H1 (cell line): ENCODE measurements at regions not wholly inside any gene's neighbourhood (a gene's known extent, or its start where the extent isn't known, plus 50 kb on each side); places are given as distances from the start of the nearest gene placed in this dataset.

Experiments
- CTCF ChIA-PET: fragments of 300-600 bp; sonication (Branson Sonifier 250); formaldehyde crosslinking; loops from one replicate; lab custom pipeline; 2021; ENCODE audit not compliant: partially characterized antibody; lab: Charles Lee
- POLR2A ChIA-PET: fragments of 300-600 bp; sonication (Branson Sonifier 250); formaldehyde crosslinking; loops from one replicate; lab custom pipeline; 2021; ENCODE audit warnings: inconsistent platforms; ENCODE audit not compliant: partially characterized antibody; lab: Charles Lee
- DNase-seq, 2 experiments: peaks; one replicate each; pipeline versions ENCODE4 v3.0.0 to v3.0.0-alpha.2; 2010 to 2022; ENCODE audit warnings: low spot score in 2 of 2, low read depth in 1 of 2, mixed read lengths in 1 of 2
- FAIRE-seq: peaks from 2 replicates; lab custom pipeline; 2011; peaks lifted over from hg19 to GRCh38; lab: Jason Lieb, UNC
- H2AFZ ChIP-seq: 2 replicates; pipeline ENCODE4 v1.8.1; 2012; ENCODE audit warnings: low read length, inconsistent platforms
- H2AK5ac ChIP-seq: 2 replicates; pipeline ENCODE4 v1.6.1; 2013; ENCODE audit warnings: low read depth, low read length
- H2BK120ac ChIP-seq: replicated peaks from 2 replicates; pipeline ENCODE3; 2013; ENCODE audit warnings: low read depth, low read length, inconsistent platforms
- H2BK12ac ChIP-seq: 2 replicates; pipeline ENCODE4 v1.6.1; 2013; ENCODE audit warnings: low read depth, low read length
- H2BK15ac ChIP-seq: 2 replicates; pipeline ENCODE4 v1.6.1; 2013; ENCODE audit warnings: low read length
- H2BK20ac ChIP-seq: 2 replicates; pipeline ENCODE4 v1.6.1; 2013; ENCODE audit warnings: low read length
- H2BK5ac ChIP-seq: 2 replicates; pipeline ENCODE4 v1.6.1; 2013; ENCODE audit warnings: low read depth, low read length
- H3K14ac ChIP-seq: 2 replicates; pipeline ENCODE4 v1.6.1; 2013; ENCODE audit warnings: inconsistent platforms; ENCODE audit not compliant: insufficient read length
- H3K18ac ChIP-seq: 2 replicates; pipeline ENCODE4 v1.6.1; 2013; ENCODE audit warnings: low read length; ENCODE audit errors: extremely low read depth
- H3K23ac ChIP-seq: 2 replicates; pipeline ENCODE4 v1.6.1; 2013; ENCODE audit warnings: inconsistent platforms; ENCODE audit not compliant: insufficient read length
- H3K23me2 ChIP-seq: 2 replicates; pipeline ENCODE4 v1.6.1; 2013; ENCODE audit warnings: low read depth, low read length
- H3K27ac ChIP-seq: 2 replicates; pipeline ENCODE4 v1.6.1; 2011; ENCODE audit warnings: low read depth, low read length, inconsistent platforms
- H3K27me3 ChIP-seq, 4 experiments: replicated peaks in 1 of 4; 1 replicate in 1 of 4; 2 replicates in 3 of 4; pipeline versions ENCODE4 v1.6.1 to v1.8.1; 2011 to 2013; ENCODE audit warnings: low read length in 3 of 4, mild to moderate bottlenecking in 3 of 4, inconsistent platforms in 2 of 4, mixed read lengths in 2 of 4, moderate library complexity in 1 of 4; ENCODE audit not compliant: control insufficient read depth in 3 of 4, insufficient read depth in 3 of 4; ENCODE audit errors: extremely low read depth in 1 of 4
- H3K36me3 ChIP-seq, 4 experiments: 2 replicates each; pipeline versions ENCODE4 v1.6.1 to v1.8.1; 2011 to 2013; ENCODE audit warnings: mild to moderate bottlenecking in 4 of 4, low read length in 3 of 4, moderate library complexity in 2 of 4, control low read depth in 1 of 4, inconsistent platforms in 1 of 4; ENCODE audit not compliant: insufficient read depth in 4 of 4, control insufficient read depth in 2 of 4
- H3K4ac ChIP-seq: replicated peaks from 2 replicates; pipeline ENCODE3; 2013; ENCODE audit warnings: low read length, low read depth, mixed read lengths, inconsistent platforms; ENCODE audit not compliant: insufficient read length
- H3K4me1 ChIP-seq, 4 experiments: replicated peaks in 1 of 4; 1 replicate in 1 of 4; 2 replicates in 3 of 4; pipeline versions ENCODE4 v1.6.1 to v1.8.1; 2011 to 2013; ENCODE audit warnings: low read length in 3 of 4, inconsistent platforms in 2 of 4, mixed read lengths in 1 of 4; ENCODE audit not compliant: insufficient read depth in 4 of 4, control insufficient read depth in 3 of 4
- H3K4me2 ChIP-seq, 2 experiments: 2 replicates each; pipeline versions ENCODE4 v1.6.1 to v1.8.1; 2011 to 2013; ENCODE audit warnings: low read depth in 2 of 2, low read length in 2 of 2, control low read depth in 1 of 2, inconsistent platforms in 1 of 2, mild to moderate bottlenecking in 1 of 2; ENCODE audit not compliant: insufficient read depth in 1 of 2
- H3K4me3 ChIP-seq, 4 experiments: fragments of 200-600, 300-600 bp in 1 of 4; sonication (generic), shearing (Covaris generic), sonication (Bioruptor Twin) in 1 of 4; 2 replicates each; pipeline versions ENCODE4 v1.5.1 to v1.8.1; 2011 to 2016; ENCODE audit warnings: low read length in 4 of 4, low read depth in 3 of 4, control low read depth in 2 of 4, inconsistent platforms in 2 of 4, mild to moderate bottlenecking in 2 of 4, mixed read lengths in 1 of 4, moderate library complexity in 1 of 4; ENCODE audit not compliant: insufficient read depth in 2 of 4; ENCODE audit errors: extremely low read depth in 1 of 4
- H3K56ac ChIP-seq: replicated peaks from 2 replicates; pipeline ENCODE3; 2013; ENCODE audit warnings: low read depth, mild to moderate bottlenecking, mixed read lengths, low read length, inconsistent platforms; ENCODE audit not compliant: insufficient read length
- H3K79me1 ChIP-seq: 2 replicates; pipeline ENCODE4 v1.6.1; 2013; ENCODE audit warnings: low read depth, low read length, control low read depth
- H3K79me2 ChIP-seq, 2 experiments: 2 replicates each; pipeline versions ENCODE4 v1.6.1 to v1.8.1; 2012 to 2013; ENCODE audit warnings: low read length in 2 of 2, mild to moderate bottlenecking in 2 of 2, inconsistent platforms in 1 of 2; ENCODE audit not compliant: insufficient read depth in 2 of 2, control insufficient read depth in 1 of 2
- H3K9ac ChIP-seq, 4 experiments: replicated peaks in 1 of 4; 1 replicate in 1 of 4; 2 replicates in 3 of 4; pipeline versions ENCODE4 v1.6.1 to v1.8.1; 2011 to 2013; ENCODE audit warnings: low read depth in 3 of 4, low read length in 3 of 4, control low read depth in 2 of 4, mild to moderate bottlenecking in 2 of 4, moderate library complexity in 2 of 4, inconsistent platforms in 1 of 4; ENCODE audit errors: extremely low read depth in 1 of 4
- H3K9me3 ChIP-seq, 2 experiments: 2 replicates each; pipeline versions ENCODE4 v1.6.1 to v1.8.1; 2012 to 2013; ENCODE audit warnings: mild to moderate bottlenecking in 2 of 2, moderate library complexity in 2 of 2, control low read depth in 1 of 2, inconsistent platforms in 1 of 2, low read depth in 1 of 2, low read length in 1 of 2, mixed read lengths in 1 of 2; ENCODE audit not compliant: insufficient read depth in 2 of 2
- H4K20me1 ChIP-seq, 2 experiments: replicated peaks in 1 of 2; 2 replicates each; pipeline versions ENCODE3 to v1.8.1; 2011 to 2013; ENCODE audit warnings: inconsistent platforms in 2 of 2, low read length in 2 of 2, mild to moderate bottlenecking in 1 of 2; ENCODE audit not compliant: insufficient read depth in 2 of 2, control insufficient read depth in 1 of 2
- H4K5ac ChIP-seq: 2 replicates; pipeline ENCODE4 v1.6.1; 2013; ENCODE audit warnings: low read length, low read depth, mixed read lengths, inconsistent platforms; ENCODE audit not compliant: insufficient read length
- H4K8ac ChIP-seq: 2 replicates; pipeline ENCODE4 v1.8.0; 2013; ENCODE audit warnings: mild to moderate bottlenecking, moderate library complexity, low read length, inconsistent platforms; ENCODE audit not compliant: insufficient read depth; ENCODE audit errors: extremely low read depth
- H4K91ac ChIP-seq: replicated peaks from 2 replicates; pipeline ENCODE3; 2013; ENCODE audit warnings: low read length, mixed read lengths, inconsistent platforms; ENCODE audit not compliant: insufficient read length
- BACH1 ChIP-seq: IDR thresholded peaks from 2 replicates; pipeline ENCODE4 v1.6.1; 2012; ENCODE audit warnings: low read length, improper control_type of control experiment
- BRCA1 ChIP-seq: IDR thresholded peaks from 2 replicates; pipeline ENCODE4 v1.6.1; 2012; ENCODE audit warnings: low read depth, low read length, improper control_type of control experiment
- CBX5 ChIP-seq: fragments of 300-800, 300-1000 bp; sonication (generic); IDR thresholded peaks from 2 replicates; pipeline ENCODE4 v1.7.1; 2016; ENCODE audit warnings: antibody characterized with exemption, low read length, low read depth
- CBX8 ChIP-seq: fragments of 300-800, 300-1000 bp; sonication (generic); IDR thresholded peaks from 2 replicates; pipeline ENCODE4 v1.7.1; 2016; ENCODE audit warnings: low read depth, low read length, borderline replicate concordance
- EP300 ChIP-seq, 2 experiments: IDR thresholded peaks; 1 replicate in 1 of 2; 2 replicates in 1 of 2; pipeline ENCODE4 v1.6.1; 2011 to 2012; ENCODE audit warnings: low read depth in 2 of 2, low read length in 2 of 2, mild to moderate bottlenecking in 2 of 2, borderline replicate concordance in 1 of 2, inconsistent platforms in 1 of 2, moderate library complexity in 1 of 2
- EZH2 ChIP-seq: fragments of 200-600 bp; sonication (generic); IDR thresholded peaks from 2 replicates; pipeline ENCODE4 v1.7.1; 2012; ENCODE audit warnings: low read depth, mild to moderate bottlenecking, moderate library complexity, low read length, inconsistent platforms; ENCODE audit not compliant: severe bottlenecking
- GTF2F1 ChIP-seq: IDR thresholded peaks from 2 replicates; pipeline ENCODE4 v1.6.1; 2012; ENCODE audit warnings: low read depth, low read length, improper control_type of control experiment, borderline replicate concordance
- JUN ChIP-seq: IDR thresholded peaks from 2 replicates; pipeline ENCODE4 v1.6.1; 2011; ENCODE audit warnings: low read depth, mild to moderate bottlenecking, improper control_type of control experiment, low read length
- MAFK ChIP-seq: IDR thresholded peaks from 2 replicates; pipeline ENCODE4 v1.6.1; 2012; ENCODE audit warnings: low read depth, mild to moderate bottlenecking, improper control_type of control experiment, low read length
- NANOG ChIP-seq: IDR thresholded peaks from 2 replicates; pipeline ENCODE4 v1.6.1; 2011; ENCODE audit warnings: low read length, low read depth, mild to moderate bottlenecking, inconsistent platforms; ENCODE audit not compliant: insufficient read depth, poor library complexity, severe bottlenecking
- POLR2A ChIP-seq, 2 experiments: IDR thresholded peaks; 1 replicate in 1 of 2; 2 replicates in 1 of 2; pipeline ENCODE4 v1.6.1; 2011; ENCODE audit warnings: low read depth in 2 of 2, low read length in 2 of 2, mild to moderate bottlenecking in 2 of 2; ENCODE audit errors: control extremely low read depth in 1 of 2
- RXRA ChIP-seq: IDR thresholded peaks from 2 replicates; pipeline ENCODE4 v1.6.1; 2011; ENCODE audit warnings: low read depth, mild to moderate bottlenecking, low read length, moderate library complexity; ENCODE audit not compliant: insufficient read depth
- SIRT6 ChIP-seq: IDR thresholded peaks from one replicate; pipeline ENCODE4 v1.7.1; 2012; ENCODE audit warnings: low read length, inconsistent platforms
- SIX5 ChIP-seq: IDR thresholded peaks from 2 replicates; pipeline ENCODE4 v1.6.1; 2011; ENCODE audit warnings: mild to moderate bottlenecking, low read depth, low read length
- SP2 ChIP-seq: IDR thresholded peaks from 2 replicates; pipeline ENCODE4 v1.6.1; 2012; ENCODE audit warnings: mild to moderate bottlenecking, low read length, inconsistent platforms
- TCF12 ChIP-seq: IDR thresholded peaks from 2 replicates; pipeline ENCODE4 v1.6.1; 2011; ENCODE audit warnings: low read depth, mild to moderate bottlenecking, low read length
- YY1 ChIP-seq: IDR thresholded peaks from 2 replicates; pipeline ENCODE4 v1.6.1; 2011; ENCODE audit warnings: low read depth, mild to moderate bottlenecking, low read length
- WGBS, 2 experiments: shearing (Covaris generic) in 1 of 2; methylation state at CpG; one replicate each; pipeline versions ENCODE4 v1.1.6 to v1.1.7; 2013 to 2015; ENCODE audit warnings: low lambda C conversion rate in 2 of 2, mixed read lengths in 2 of 2, inconsistent platforms in 1 of 2, low coverage in 1 of 2, missing lambda C conversion rate in 1 of 2; ENCODE audit not compliant: insufficient replicate concordance in 2 of 2, insufficient coverage in 1 of 2, insufficient read length in 1 of 2; ENCODE audit errors: extremely low coverage in 1 of 2, missing lambda C conversion rate in 1 of 2; 5-methylcytosine and 5-hydroxymethylcytosine counted together

- H2AFZ ChIP-seq = no peak overlapping the region
- ChIA-PET POLR2A (no interaction called here), CTCF (interaction anchor here (0.8 to 0.9 kb wide), 2 partner anchors 64 to 271 kb away, joined by 3 read pairs; no protein-coding TSS in a partner anchor)
- TF ChIP-seq SIRT6 = no peak
- no peak for TF ChIP-seq CBX8
- no peak for TF ChIP-seq YY1
- TF ChIP-seq TCF12 = no peak
- TF ChIP-seq RXRA = no peak
- no peak for TF ChIP-seq EP300 (IDR thresholded peaks at IDR 0.05; ENCODE audit: borderline replicate concordance in 1 of 2, low read depth in 2 of 2, low read length in 2 of 2)
- no peak for TF ChIP-seq SP2
- TF ChIP-seq GTF2F1 = no peak
- TF ChIP-seq EZH2 = no peak
- no peak for TF ChIP-seq MAFK
- TF ChIP-seq CBX5 = no peak
- no peak for TF ChIP-seq NANOG
- TF ChIP-seq POLR2A (IDR thresholded peaks at IDR 0.05; ENCODE audit: control extremely low read depth in 1 of 2, low read depth in 2 of 2, low read length in 2 of 2) = no peak
- TF ChIP-seq JUN = no peak
- no peak for TF ChIP-seq BACH1
- TF ChIP-seq BRCA1 = no peak
- no peak for TF ChIP-seq SIX5
Measured at GRCh38 chr4:151575646-151576045, 166.7 kb downstream of the FHIP1A start.

More at GRCh38 chr4:151575646-151576045, 166.7 kb downstream of the FHIP1A start:
- FAIRE-seq = no peak
- no peak overlapping the region for H2AK5ac ChIP-seq
- no peak overlapping the region for H2BK15ac ChIP-seq
- H2BK5ac ChIP-seq = no peak overlapping the region
- H2BK20ac ChIP-seq = no peak overlapping the region
- H3K4ac ChIP-seq = no peak overlapping the region
- H3K4me2 ChIP-seq = no peak overlapping the region
- no peak overlapping the region for H3K9ac ChIP-seq
- H4K8ac ChIP-seq = no peak overlapping the region
- DNase-seq = no peak
- H2BK12ac ChIP-seq = no peak overlapping the region
- no peaks in the 10 kb centered on the region for H4K20me1 ChIP-seq
- no peaks in the 10 kb centered on the region for H3K23me2 ChIP-seq
- no peak overlapping the region for H2BK120ac ChIP-seq
- no peaks in the 10 kb centered on the region for H3K27me3 ChIP-seq
- no peak overlapping the region for H3K18ac ChIP-seq
- H3K79me2 ChIP-seq = 0 out of 4 replicates have a peak, but pooled peaks cover 0 to 5% of the 10 kb centered on the region in 2 experiments
- 83 to 100% methylated on average over 1 to 3 of the region's 3 CpGs for WGBS, 2 experiments
- no peak overlapping the region for H4K91ac ChIP-seq
- H3K9me3 ChIP-seq = no peaks in the 10 kb centered on the region
- H3K27ac ChIP-seq = no peak overlapping the region
- no peak overlapping the region for H4K5ac ChIP-seq
- H3K14ac ChIP-seq = no peak overlapping the region
- H3K36me3 ChIP-seq = peaks cover 0 to 12% (median 3%) of the 10 kb centered on the region in 4 experiments; a peak in 3 of 8 replicates
- H3K4me1 ChIP-seq = no peaks in the 10 kb centered on the region
- H3K79me1 ChIP-seq = no peaks in the 10 kb centered on the region
- no peak overlapping the region for H3K4me3 ChIP-seq
- H3K23ac ChIP-seq = no peak overlapping the region
- H3K56ac ChIP-seq = no peak overlapping the region
